Retinal pigment epithelial cell (primary cell): ENCODE measurements at regions not wholly inside any gene's neighbourhood (a gene's known extent, or its start where the extent isn't known, plus 50 kb on each side); places are given as distances from the start of the nearest gene placed in this dataset.

Experiments used
- DNase-seq: peaks from one replicate; pipeline ENCODE4 v3.0.0-alpha.2; 2010; ENCODE audit warnings: low read depth
- H3K4me3 ChIP-seq: 2 replicates; pipeline ENCODE4 v1.5.1; 2011; ENCODE audit warnings: mild to moderate bottlenecking, low read length, control low read depth, moderate library complexity
- CTCF ChIP-seq: conservative IDR thresholded peaks from 2 replicates; pipeline ENCODE4 v1.5.1; 2011; ENCODE audit warnings: low read depth, low read length, control low read depth, inconsistent platforms

GRCh38 chr20:1724901-1725300 lies 67.3 kb upstream of the SIRPG start:
- no peak for TF ChIP-seq CTCF
- DNase-seq = no peak
- H3K4me3 ChIP-seq = no peak overlapping the region

- no peak overlapping the region for H3K4me3 ChIP-seq
- no peak for DNase-seq
- TF ChIP-seq CTCF = no peak
Observed at GRCh38 chr20:1722513-1723050, 65.0 kb upstream of the SIRPG start.

- no peak for TF ChIP-seq CTCF
- no peak for DNase-seq
- no peak overlapping the region for H3K4me3 ChIP-seq
Observed at GRCh38 chr20:1721687-1722512, 64.3 kb upstream of the SIRPG start.

GRCh38 chr20:1720845-1721475 lies 63.4 kb upstream of the SIRPG start:
- no peak overlapping the region for H3K4me3 ChIP-seq
- TF ChIP-seq CTCF = no peak
- no peak for DNase-seq

- H3K4me3 ChIP-seq = no peak overlapping the region
- no peak for TF ChIP-seq CTCF
- no peak for DNase-seq
Observed at GRCh38 chr20:1720226-1720625, 62.6 kb upstream of the SIRPG start.

- DNase-seq = no peak
- H3K4me3 ChIP-seq = no peak overlapping the region
- TF ChIP-seq CTCF = no peak
Observed at GRCh38 chr20:1718604-1719384, 61.2 kb upstream of the SIRPG start.
